ENCODE measurements at regions not wholly inside any gene's neighbourhood (a gene's known extent, or its start where the extent isn't known, plus 50 kb on each side); places are given as distances from the start of the nearest gene placed in this dataset.

- no peak overlapping the region for H3K4me3 ChIP-seq
- DNase-seq (ENCODE audit: low read depth, low spot score) (no peak), ATAC-seq (no peak), FAIRE-seq (no peak)
- TF ChIP-seq SIN3A (IDR thresholded peaks at IDR 0.05; ENCODE audit: low read depth, low read length) (no peak), MXI1 (IDR thresholded peaks at IDR 0.05; ENCODE audit: low read depth, low read length) (no peak), PAX8 (IDR thresholded peaks at IDR 0.05) (no peak), TAF1 (IDR thresholded peaks at IDR 0.05; ENCODE audit: borderline replicate concordance, low read depth, low read length) (no peak), BCL11A (IDR thresholded peaks at IDR 0.05; ENCODE audit: low read depth, low read length) (no peak), POLR2AphosphoS2 (IDR thresholded peaks at IDR 0.05; ENCODE audit: low read depth, low read length) (no peak), FOXK2 (IDR thresholded peaks at IDR 0.05) (no peak), PML (IDR thresholded peaks at IDR 0.05; ENCODE audit: low read length) (no peak), EP300 (IDR thresholded peaks at IDR 0.05; ENCODE audit: borderline replicate concordance in 1 of 2, control insufficient read depth in 1 of 2, low read depth in 2 of 2, low read length in 2 of 2) (no peak), CREM (IDR thresholded peaks at IDR 0.05; ENCODE audit: low read depth) (no peak)
- H3K4me2 ChIP-seq (ENCODE audit: control insufficient read depth, insufficient read depth) = no peak overlapping the region
- no peak overlapping the region for H3K9ac ChIP-seq (ENCODE audit: control insufficient read depth, insufficient read depth, low read length)
- 26% methylated on average over 5 of the region's 5 CpGs for WGBS (ENCODE audit: insufficient coverage, insufficient replicate concordance, low lambda C conversion rate, missing lambda C conversion rate)
- no peaks in the 10 kb centered on the region for H3K27me3 ChIP-seq (replicated peaks in 1 of 2; ENCODE audit: control insufficient read depth in 2 of 2, insufficient read depth in 2 of 2, low read length in 1 of 2)
- ChIA-PET POLR2A (no interaction called here), CTCF (no interaction called here), SMC1A (ENCODE audit: uncharacterized antibody, unreplicated experiment) (no interaction called here), RAD21 (ENCODE audit: unreplicated experiment) (no interaction called here)
- H3K36me3 ChIP-seq (ENCODE audit: control insufficient read depth in 2 of 2, insufficient read depth in 2 of 2, low read length in 1 of 2) = no peaks in the 10 kb centered on the region
- no peak overlapping the region for H2AFZ ChIP-seq (ENCODE audit: control insufficient read depth, low read depth, low read length)
- intact Hi-C loops (cut with micrococcal nuclease; ENCODE audit: unreplicated experiment) (no loop called here), in situ Hi-C loops (cut with MboI) (no loop called here)
- no peak overlapping the region for H3K27ac ChIP-seq (ENCODE audit: control insufficient read depth, insufficient read depth)
- no peaks in the 10 kb centered on the region for H3K9me3 ChIP-seq (replicated peaks; ENCODE audit: control insufficient read depth, insufficient read depth, low read length)
- BruUV-seq (replicated peaks) = no TSS peak
- no peaks in the 10 kb centered on the region for H4K20me1 ChIP-seq (ENCODE audit: control insufficient read depth, insufficient read depth)
- no peaks in the 10 kb centered on the region for H3K4me1 ChIP-seq (ENCODE audit: control insufficient read depth, insufficient read depth, low read length)
- H3K79me2 ChIP-seq (ENCODE audit: control insufficient read depth, insufficient read depth, low read length) = no peaks in the 10 kb centered on the region
Observed at GRCh38 chr1:29597861-29598260, 361.5 kb downstream of the PTPRU start.
